Upper lobe of right lung (tissue), 1 donor: ENCODE measurements at regions not wholly inside any gene's neighbourhood (a gene's known extent, or its start where the extent isn't known, plus 50 kb on each side); places are given as distances from the start of the nearest gene placed in this dataset.

ENCODE experiments used
- ATAC-seq: fragments of 200-7000 bp; cut with Tn5 transposase; one replicate; pipeline ENCODE4 v1.9.1; 2020; ENCODE audit warnings: mild to moderate bottlenecking, moderate library complexity
- DNase-seq: peaks from one replicate; pipeline ENCODE4 v3.0.0-alpha.2; 2020
- H3K27ac ChIP-seq: fragments of 200-600 bp; one replicate; pipeline ENCODE4 v1.8.0; 2022
- H3K27me3 ChIP-seq: fragments of 200-600 bp; one replicate; pipeline ENCODE4 v1.8.0; 2022; ENCODE audit warnings: mild to moderate bottlenecking
- H3K36me3 ChIP-seq: fragments of 200-600 bp; one replicate; pipeline ENCODE4 v1.8.0; 2022
- H3K4me1 ChIP-seq: fragments of 200-600 bp; one replicate; pipeline ENCODE4 v1.8.0; 2022
- H3K4me3 ChIP-seq: fragments of 200-600 bp; one replicate; pipeline ENCODE4 v1.8.0; 2022; ENCODE audit warnings: mild to moderate bottlenecking
- H3K9me3 ChIP-seq: fragments of 200-600 bp; one replicate; pipeline ENCODE4 v1.8.0; 2022
- CTCF ChIP-seq: fragments of 200-600 bp; IDR thresholded peaks from one replicate; pipeline ENCODE4 v1.8.0; 2022; ENCODE audit warnings: antibody characterized with exemption
- intact Hi-C: fragments of 100-400 bp; cut with DNase I; formaldehyde crosslinking; loops from one replicate; pipeline ENCODE4 v1.11.0; 2022
- donor health status: DM: no; HTN: yes; CAD: no; lungs with severe emphysema.

- DNase-seq (no peak), ATAC-seq (no peak)
- Histone ChIP-seq H3K4me1 (peaks cover 12% of the 10 kb centered on the region), H3K4me3 (no peak overlapping the region), H3K36me3 (no peaks in the 10 kb centered on the region), H3K27me3 (no peaks in the 10 kb centered on the region), H3K9me3 (no peaks in the 10 kb centered on the region), H3K27ac (no peak overlapping the region)
- no peak for TF ChIP-seq CTCF
- intact Hi-C loops = no loop called here
Observed at GRCh38 chr16:77579351-77579891, 142.9 kb upstream of the NUDT7 start.

- H3K9me3 ChIP-seq = no peaks in the 10 kb centered on the region
- intact Hi-C loops = loop anchor here (5.0 kb wide), 1 partner anchor 344 kb away; no protein-coding TSS in a partner anchor
- DNase-seq (no peak), ATAC-seq (no peak)
- H3K27ac ChIP-seq = no peak overlapping the region
- no peaks in the 10 kb centered on the region for H3K36me3 ChIP-seq
- no peaks in the 10 kb centered on the region for H3K27me3 ChIP-seq
- TF ChIP-seq CTCF = no peak
- peaks cover 4% of the 10 kb centered on the region for H3K4me1 ChIP-seq
- H3K4me3 ChIP-seq = no peak overlapping the region
Observed at GRCh38 chr16:77581706-77582105, 140.6 kb upstream of the NUDT7 start.

GRCh38 chr16:77584205-77584859 is 138.0 kb upstream of the NUDT7 start:
- no peaks in the 10 kb centered on the region for H3K36me3 ChIP-seq
- DNase-seq (no peak), ATAC-seq (peak; percentile 83)
- H3K4me3 ChIP-seq = no peak overlapping the region
- H3K9me3 ChIP-seq = no peaks in the 10 kb centered on the region
- intact Hi-C loops = loop anchor here (5.0 kb wide), 1 partner anchor 347 kb away; no protein-coding TSS in a partner anchor
- no peak overlapping the region for H3K27ac ChIP-seq
- peak; percentile 86 for TF ChIP-seq CTCF
- no peaks in the 10 kb centered on the region for H3K27me3 ChIP-seq
- H3K4me1 ChIP-seq = peaks cover 4% of the 10 kb centered on the region

- intact Hi-C loops = no loop called here
- H3K27me3 ChIP-seq = no peaks in the 10 kb centered on the region
- ATAC-seq (no peak), DNase-seq (no peak)
- H3K4me1 ChIP-seq = peaks cover 4% of the 10 kb centered on the region
- H3K9me3 ChIP-seq = no peaks in the 10 kb centered on the region
- H3K4me3 ChIP-seq = no peak overlapping the region
- no peak overlapping the region for H3K27ac ChIP-seq
- no peak for TF ChIP-seq CTCF
- no peaks in the 10 kb centered on the region for H3K36me3 ChIP-seq
Observed at GRCh38 chr16:77585379-77586251, 136.7 kb upstream of the NUDT7 start.

- Histone ChIP-seq H3K36me3 (no peaks in the 10 kb centered on the region), H3K4me3 (no peak overlapping the region), H3K4me1 (peaks cover 4% of the 10 kb centered on the region), H3K9me3 (no peaks in the 10 kb centered on the region), H3K27me3 (no peaks in the 10 kb centered on the region), H3K27ac (no peak overlapping the region)
- ATAC-seq (no peak), DNase-seq (no peak)
- intact Hi-C loops = no loop called here
- no peak for TF ChIP-seq CTCF
Observed at GRCh38 chr16:77588389-77588788, 133.9 kb upstream of the NUDT7 start.
